Spleen (tissue), 11 donors: ENCODE measurements at regions not wholly inside any gene's neighbourhood (a gene's known extent, or its start where the extent isn't known, plus 50 kb on each side); places are given as distances from the start of the nearest gene placed in this dataset.

ENCODE experiments used
- DNase-seq: peaks from one replicate; pipeline ENCODE4 v3.0.0-alpha.2; 2020
- H3K27ac ChIP-seq, 8 donors: fragments of 200-600 bp; sonication (generic) in 7 of 8; 1 replicate in 4 of 8; 2 replicates in 4 of 8; pipeline versions ENCODE4 v1.5.0 to v1.8.0; 2016 to 2021; ENCODE audit warnings: inconsistent platforms in 4 of 8, mild to moderate bottlenecking in 4 of 8, moderate library complexity in 1 of 8
- H3K27me3 ChIP-seq, 7 donors: fragments of 200-600 bp; sonication (generic) in 6 of 7; replicated peaks in 1 of 7; 1 replicate in 4 of 7; 2 replicates in 3 of 7; pipeline versions ENCODE4 v1.5.0 to v1.8.0; 2016 to 2021; ENCODE audit warnings: inconsistent platforms in 3 of 7, mild to moderate bottlenecking in 1 of 7
- H3K36me3 ChIP-seq, 6 donors: fragments of 200-600 bp; sonication (generic) in 5 of 6; 1 replicate in 4 of 6; 2 replicates in 2 of 6; pipeline versions ENCODE4 v1.5.0 to v1.8.0; 2016 to 2021; ENCODE audit warnings: inconsistent platforms in 2 of 6
- H3K4me1 ChIP-seq, 6 donors: fragments of 200-600 bp; sonication (generic) in 5 of 6; 1 replicate in 3 of 6; 2 replicates in 3 of 6; pipeline versions ENCODE4 v1.5.0 to v1.8.0; 2016 to 2021; ENCODE audit warnings: inconsistent platforms in 3 of 6
- H3K4me3 ChIP-seq, 8 donors: fragments of 200-600 bp; sonication (generic) in 7 of 8; 1 replicate in 4 of 8; 2 replicates in 4 of 8; pipeline versions ENCODE4 v1.5.0 to v1.8.0; 2016 to 2021; ENCODE audit warnings: inconsistent platforms in 4 of 8, mild to moderate bottlenecking in 4 of 8, moderate library complexity in 2 of 8
- H3K9me3 ChIP-seq, 8 donors: fragments of 200-600 bp; sonication (generic) in 7 of 8; 1 replicate in 4 of 8; 2 replicates in 4 of 8; pipeline versions ENCODE4 v1.5.0 to v1.8.0; 2016 to 2021; ENCODE audit warnings: inconsistent platforms in 4 of 8
- POLR2A ChIP-seq, 3 donors: fragments of 450-650 bp; IDR thresholded peaks; one replicate each; pipeline ENCODE4 v1.5.1; 2017; ENCODE audit warnings: antibody characterized with exemption in 3 of 3, mild to moderate bottlenecking in 1 of 3
- POLR2AphosphoS5 ChIP-seq, 3 donors: sonication (generic); formaldehyde crosslinking; IDR thresholded peaks; one replicate each; pipeline ENCODE4 v1.5.1; 2017; ENCODE audit warnings: antibody characterized with exemption in 3 of 3
- WGBS, 5 donors: extraction: QIAGEN DNeasy Blood & Tissue Kit in 3 of 5; methylation state at CpG; one replicate each; pipeline versions ENCODE4 v1.1.5 to v1.1.7; 2013 to 2018; 5-methylcytosine and 5-hydroxymethylcytosine counted together
- intact Hi-C: fragments of 100-400 bp; cut with DNase I; formaldehyde crosslinking; loops from one replicate; pipeline ENCODE4 v1.15.0; 2023; ENCODE audit warnings: low total_unique reads
- TF ChIP-seq, protein P1 (sequence below), 11 experiments: fragments of 200-600 bp in 7 of 11; fragments of 450-650 bp in 4 of 11; sonication (generic) in 4 of 11; IDR thresholded peaks in 8 of 11; conservative IDR thresholded peaks in 3 of 11; 1 replicate in 7 of 11; 2 replicates in 4 of 11; pipeline versions ENCODE4 v1.4.0 to v1.8.0; 2016 to 2021; ENCODE audit warnings: antibody characterized with exemption in 11 of 11, inconsistent platforms in 4 of 11, mild to moderate bottlenecking in 1 of 11
- donor health status: healthy with polysubstance abuse.
- donor health status: DM: no; HTN: no; CAD: no; lungs with moderate emphysema.
- donor health status: DM: no; HTN: no; CAD: no.
- donor health status: Bipolar disorder and iron deficiency.
- donor health status: healthy.
- donor health status: DM: no; HTN: no; CAD: no.
- donor health status: DM: yes; HTN: yes; CAD: no.

GRCh38 chr6:40879169-40879568, 159.9 kb downstream of the UNC5CL start:
- peaks cover 0 to 18% (median 11%) of the 10 kb centered on the region in 8 donors for H3K9me3 ChIP-seq
- no peaks in the 10 kb centered on the region for H3K36me3 ChIP-seq
- H3K4me3 ChIP-seq: no peak overlapping the region
- intact Hi-C loops: no loop called here
- WGBS, 5 donors: 78 to 93% (median 87%) methylated on average over 2 of the region's 2 CpGs
- peaks cover 0 to 47% (median 0%) of the 10 kb centered on the region in 7 donors for H3K27me3 ChIP-seq
- H3K27ac ChIP-seq: no peak overlapping the region
- H3K4me1 ChIP-seq: no peaks in the 10 kb centered on the region
- TF ChIP-seq, protein P1, sequence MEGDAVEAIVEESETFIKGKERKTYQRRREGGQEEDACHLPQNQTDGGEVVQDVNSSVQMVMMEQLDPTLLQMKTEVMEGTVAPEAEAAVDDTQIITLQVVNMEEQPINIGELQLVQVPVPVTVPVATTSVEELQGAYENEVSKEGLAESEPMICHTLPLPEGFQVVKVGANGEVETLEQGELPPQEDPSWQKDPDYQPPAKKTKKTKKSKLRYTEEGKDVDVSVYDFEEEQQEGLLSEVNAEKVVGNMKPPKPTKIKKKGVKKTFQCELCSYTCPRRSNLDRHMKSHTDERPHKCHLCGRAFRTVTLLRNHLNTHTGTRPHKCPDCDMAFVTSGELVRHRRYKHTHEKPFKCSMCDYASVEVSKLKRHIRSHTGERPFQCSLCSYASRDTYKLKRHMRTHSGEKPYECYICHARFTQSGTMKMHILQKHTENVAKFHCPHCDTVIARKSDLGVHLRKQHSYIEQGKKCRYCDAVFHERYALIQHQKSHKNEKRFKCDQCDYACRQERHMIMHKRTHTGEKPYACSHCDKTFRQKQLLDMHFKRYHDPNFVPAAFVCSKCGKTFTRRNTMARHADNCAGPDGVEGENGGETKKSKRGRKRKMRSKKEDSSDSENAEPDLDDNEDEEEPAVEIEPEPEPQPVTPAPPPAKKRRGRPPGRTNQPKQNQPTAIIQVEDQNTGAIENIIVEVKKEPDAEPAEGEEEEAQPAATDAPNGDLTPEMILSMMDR (IDR thresholded peaks at IDR 0.05 in 8 of 11, conservative IDR thresholded peaks at IDR 0.05 in 3 of 11): no peak
- TF ChIP-seq POLR2A (IDR thresholded peaks at IDR 0.05) (no peak), POLR2AphosphoS5 (IDR thresholded peaks at IDR 0.05) (no peak)
- DNase-seq: no peak

DNA sequence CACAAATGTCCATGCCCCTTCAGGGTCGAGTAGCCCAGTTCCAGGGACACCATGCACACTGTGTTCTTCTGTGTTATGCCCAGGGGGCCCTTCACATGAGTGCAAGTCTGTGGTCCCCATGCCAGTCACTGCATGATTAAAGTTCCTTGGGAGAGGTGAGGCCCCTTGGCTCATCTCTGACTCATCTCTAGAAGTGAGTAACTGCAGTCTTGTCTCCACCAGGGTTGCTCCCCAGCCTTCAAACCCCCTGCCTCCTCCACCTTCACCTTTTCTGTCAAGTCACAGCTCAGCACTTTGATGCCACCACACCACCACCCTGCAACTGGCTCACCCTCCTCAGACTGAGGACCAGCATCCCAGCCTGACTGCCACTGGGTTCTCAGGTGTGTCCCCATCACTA, 161.7 kb downstream of the UNC5CL start:
- H3K4me3 ChIP-seq: no peak overlapping the region
- TF ChIP-seq POLR2AphosphoS5 (IDR thresholded peaks at IDR 0.05) (no peak), POLR2A (IDR thresholded peaks at IDR 0.05) (no peak)
- TF ChIP-seq, protein P1 (IDR thresholded peaks at IDR 0.05 in 8 of 11, conservative IDR thresholded peaks at IDR 0.05 in 3 of 11): no peak
- H3K27me3 ChIP-seq: peaks cover 0 to 57% (median 0%) of the 10 kb centered on the region in 7 donors
- no peaks in the 10 kb centered on the region for H3K4me1 ChIP-seq
- no peaks in the 10 kb centered on the region for H3K36me3 ChIP-seq
- no peak for DNase-seq
- 20 to 52% (median 49%) methylated on average over 1 of the region's 1 CpG; no CpG with 5 or more reads in 1 of the 5 donors for WGBS, 5 donors
- intact Hi-C loops: no loop called here
- H3K27ac ChIP-seq: no peak overlapping the region
- H3K9me3 ChIP-seq: peaks cover 0 to 18% (median 11%) of the 10 kb centered on the region in 8 donors

- H3K4me3 ChIP-seq: no peak overlapping the region
- DNase-seq: no peak
- H3K4me1 ChIP-seq: no peaks in the 10 kb centered on the region
- 51 to 69% (median 64%) methylated on average over 2 of the region's 2 CpGs for WGBS, 5 donors
- no peak overlapping the region for H3K27ac ChIP-seq
- H3K27me3 ChIP-seq: peaks cover 0 to 57% (median 0%) of the 10 kb centered on the region in 7 donors
- no peak for TF ChIP-seq POLR2A (IDR thresholded peaks at IDR 0.05)
- TF ChIP-seq POLR2AphosphoS5 (IDR thresholded peaks at IDR 0.05): no peak
- TF ChIP-seq, protein P1 (IDR thresholded peaks at IDR 0.05 in 8 of 11, conservative IDR thresholded peaks at IDR 0.05 in 3 of 11): no peak
- peaks cover 0 to 18% (median 11%) of the 10 kb centered on the region in 8 donors for H3K9me3 ChIP-seq
- no peaks in the 10 kb centered on the region for H3K36me3 ChIP-seq
- intact Hi-C loops: no loop called here
Measured at GRCh38 chr6:40876336-40876735, 162.7 kb downstream of the UNC5CL start.

DNA sequence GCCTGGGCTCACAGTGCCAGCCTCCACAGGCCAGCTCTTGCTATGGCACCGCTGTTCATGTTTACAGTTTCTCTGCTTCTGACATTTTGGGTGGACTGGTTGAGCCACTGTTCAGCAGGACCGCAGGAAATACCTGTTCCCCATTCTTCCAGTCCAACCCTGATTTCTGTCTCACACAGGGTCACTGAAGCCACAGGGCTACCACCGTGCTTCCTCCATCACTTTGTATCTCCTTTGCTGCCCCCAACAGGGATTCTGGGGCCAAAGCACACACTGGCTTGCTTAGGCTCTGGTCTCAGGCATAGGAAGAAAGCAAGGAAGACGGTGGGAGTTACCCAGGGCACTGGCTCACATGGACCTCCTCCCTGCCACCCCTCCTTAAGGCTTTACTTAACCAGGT, 164.5 kb downstream of the UNC5CL start:
- Histone ChIP-seq H3K27me3 (peaks cover 0 to 52% (median 0%) of the 10 kb centered on the region in 7 donors), H3K4me3 (no peak overlapping the region), H3K27ac (no peak overlapping the region), H3K9me3 (peaks cover 0 to 13% (median 9%) of the 10 kb centered on the region in 8 donors), H3K4me1 (no peaks in the 10 kb centered on the region), H3K36me3 (no peaks in the 10 kb centered on the region)
- 37 to 52% (median 43%) methylated on average over 3 to 4 of the region's 4 CpGs for WGBS, 5 donors
- TF ChIP-seq POLR2AphosphoS5 (IDR thresholded peaks at IDR 0.05) (no peak), POLR2A (IDR thresholded peaks at IDR 0.05) (no peak)
- TF ChIP-seq, protein P1 (IDR thresholded peaks at IDR 0.05 in 8 of 11, conservative IDR thresholded peaks at IDR 0.05 in 3 of 11): no peak
- DNase-seq: no peak
- intact Hi-C loops: no loop called here
